ENCODE measurements at regions not wholly inside any gene's neighbourhood (a gene's known extent, or its start where the extent isn't known, plus 50 kb on each side); places are given as distances from the start of the nearest gene placed in this dataset.
A peak's percentile ranks its signal among the peaks of the same experiment; 100 is the strongest.

DNA sequence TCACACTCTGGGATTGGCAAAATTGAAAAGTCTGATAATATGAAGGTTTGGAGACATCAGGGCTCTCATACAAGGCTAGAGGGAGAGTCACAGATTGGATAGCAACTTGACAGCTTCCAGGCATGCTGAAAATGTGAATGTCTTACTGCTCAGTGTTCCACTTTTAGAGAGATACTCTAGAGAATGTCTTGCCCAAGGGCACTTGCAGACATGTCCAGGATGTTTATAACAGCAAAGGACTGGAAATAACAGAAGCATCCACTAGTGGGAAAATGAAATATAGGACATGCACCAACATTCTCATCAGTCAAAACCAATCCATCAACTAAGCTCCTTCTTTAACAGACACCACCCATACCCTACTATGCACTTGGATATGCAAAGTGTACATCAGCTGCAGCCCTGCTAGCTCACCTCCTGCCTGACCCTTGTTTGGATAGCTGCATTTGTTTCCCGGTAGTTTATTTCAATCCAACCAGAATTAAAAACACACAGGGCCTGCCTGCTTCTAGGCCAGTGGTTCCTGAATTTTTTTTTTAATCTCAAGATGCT, 101.6 kb upstream of the ARHGEF3 start:
- no peak for DNase-seq (ENCODE audit: low read depth)
- no peak overlapping the region for H3K4me3 ChIP-seq (ENCODE audit: low read depth, low read length)
- TF ChIP-seq, protein P1, sequence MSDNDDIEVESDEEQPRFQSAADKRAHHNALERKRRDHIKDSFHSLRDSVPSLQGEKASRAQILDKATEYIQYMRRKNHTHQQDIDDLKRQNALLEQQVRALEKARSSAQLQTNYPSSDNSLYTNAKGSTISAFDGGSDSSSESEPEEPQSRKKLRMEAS (IDR thresholded peaks at IDR 0.05; ENCODE audit: low read depth, low read length): no peak
- TF ChIP-seq MYC (IDR thresholded peaks at IDR 0.05; ENCODE audit: low read depth, low read length) (no peak), POLR2A (IDR thresholded peaks at IDR 0.05; ENCODE audit: extremely low read depth, insufficient read length) (no peak)
- TF ChIP-seq, protein P2, sequence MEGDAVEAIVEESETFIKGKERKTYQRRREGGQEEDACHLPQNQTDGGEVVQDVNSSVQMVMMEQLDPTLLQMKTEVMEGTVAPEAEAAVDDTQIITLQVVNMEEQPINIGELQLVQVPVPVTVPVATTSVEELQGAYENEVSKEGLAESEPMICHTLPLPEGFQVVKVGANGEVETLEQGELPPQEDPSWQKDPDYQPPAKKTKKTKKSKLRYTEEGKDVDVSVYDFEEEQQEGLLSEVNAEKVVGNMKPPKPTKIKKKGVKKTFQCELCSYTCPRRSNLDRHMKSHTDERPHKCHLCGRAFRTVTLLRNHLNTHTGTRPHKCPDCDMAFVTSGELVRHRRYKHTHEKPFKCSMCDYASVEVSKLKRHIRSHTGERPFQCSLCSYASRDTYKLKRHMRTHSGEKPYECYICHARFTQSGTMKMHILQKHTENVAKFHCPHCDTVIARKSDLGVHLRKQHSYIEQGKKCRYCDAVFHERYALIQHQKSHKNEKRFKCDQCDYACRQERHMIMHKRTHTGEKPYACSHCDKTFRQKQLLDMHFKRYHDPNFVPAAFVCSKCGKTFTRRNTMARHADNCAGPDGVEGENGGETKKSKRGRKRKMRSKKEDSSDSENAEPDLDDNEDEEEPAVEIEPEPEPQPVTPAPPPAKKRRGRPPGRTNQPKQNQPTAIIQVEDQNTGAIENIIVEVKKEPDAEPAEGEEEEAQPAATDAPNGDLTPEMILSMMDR (IDR thresholded peaks at IDR 0.05; ENCODE audit: low read depth, low read length): no peak

DNA sequence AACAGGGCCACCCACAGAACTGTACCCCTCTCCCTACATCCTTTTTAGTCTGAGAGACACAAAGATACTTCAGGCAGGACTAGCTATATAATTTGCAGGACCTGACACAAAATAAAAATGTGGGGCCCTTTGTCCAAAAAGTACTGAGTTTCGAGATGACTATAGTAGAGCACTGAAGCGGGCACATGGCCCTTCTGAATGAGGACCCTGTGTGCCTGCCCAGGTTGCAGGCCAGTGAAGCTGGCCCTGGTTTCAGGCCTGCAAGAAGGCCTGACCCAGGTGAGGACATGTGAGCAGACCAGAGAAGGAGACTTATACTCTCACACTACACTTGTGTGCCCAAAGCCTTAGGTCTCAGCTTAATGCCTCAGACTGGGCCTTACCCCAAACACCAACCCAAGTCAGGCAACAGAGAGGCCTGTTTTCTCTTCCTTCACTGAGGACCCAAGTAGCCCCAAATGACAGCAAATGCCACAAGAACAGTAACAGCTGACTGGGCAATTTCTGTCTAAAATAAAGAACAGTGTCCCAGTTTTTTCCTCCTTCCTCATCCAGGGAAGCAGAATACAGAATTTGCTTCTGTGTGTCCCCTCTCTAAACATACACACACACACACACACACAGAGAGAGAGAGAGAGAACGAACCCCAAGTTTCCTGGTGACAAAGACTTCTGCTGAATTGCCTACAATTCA, 100.9 kb upstream of the ARHGEF3 start:
- no peak for DNase-seq (ENCODE audit: low read depth)

DNA sequence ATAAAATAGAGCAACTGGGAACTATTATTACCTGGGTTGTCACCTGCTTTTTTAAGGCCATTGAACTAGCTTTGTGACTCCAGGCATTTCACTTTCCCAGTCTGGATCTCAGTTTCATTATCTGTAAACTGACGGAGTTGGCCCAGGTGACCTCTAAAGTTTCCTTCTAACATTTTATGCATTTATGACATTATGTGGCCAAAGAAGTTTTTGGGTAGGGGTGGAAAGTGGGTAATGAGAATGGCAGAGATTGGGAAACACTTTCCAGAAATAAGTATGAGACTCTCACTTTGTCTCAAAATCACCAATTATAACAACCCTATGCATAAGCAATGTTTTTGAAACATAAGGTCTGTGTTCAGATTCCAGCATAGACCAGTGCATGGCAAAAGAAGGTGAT, 99.1 kb upstream of the ARHGEF3 start:
- DNase-seq (ENCODE audit: low read depth): no peak

More for the DNA sequence above, 100.9 kb upstream of the ARHGEF3 start:
- no peak overlapping the region for H3K4me3 ChIP-seq (ENCODE audit: low read depth, low read length)
- no peak for TF ChIP-seq MYC (IDR thresholded peaks at IDR 0.05; ENCODE audit: low read depth, low read length)
- TF ChIP-seq, protein P1 (IDR thresholded peaks at IDR 0.05; ENCODE audit: low read depth, low read length): no peak

DNA sequence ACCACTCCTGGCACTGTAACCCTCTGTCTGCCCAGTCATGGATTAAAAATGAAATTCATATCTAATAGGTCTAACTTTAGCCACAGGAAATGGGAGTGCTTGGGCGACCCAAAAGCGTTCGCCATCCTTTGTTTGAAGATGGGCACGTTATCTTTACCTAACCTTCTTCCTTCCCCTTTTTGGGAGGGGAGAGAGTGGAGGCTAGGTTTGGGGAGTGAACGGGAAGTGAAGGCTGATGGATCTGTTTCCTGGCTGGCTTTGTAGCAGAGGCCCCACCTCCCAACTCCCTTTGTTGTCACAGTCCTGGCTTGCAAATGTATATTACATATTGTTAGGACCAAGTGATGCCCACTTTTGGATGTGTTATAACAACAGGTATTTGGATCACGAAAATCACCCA, 98.1 kb upstream of the ARHGEF3 start:
- H3K4me3 ChIP-seq (ENCODE audit: low read depth, low read length): no peak overlapping the region
- peak; percentile 81 for DNase-seq (ENCODE audit: low read depth)
- TF ChIP-seq, protein P2 (IDR thresholded peaks at IDR 0.05; ENCODE audit: low read depth, low read length): no peak

More for the DNA sequence above, 99.1 kb upstream of the ARHGEF3 start:
- TF ChIP-seq, protein P2 (IDR thresholded peaks at IDR 0.05; ENCODE audit: low read depth, low read length): no peak
- TF ChIP-seq, protein P1 (IDR thresholded peaks at IDR 0.05; ENCODE audit: low read depth, low read length): no peak
- no peak for TF ChIP-seq MYC (IDR thresholded peaks at IDR 0.05; ENCODE audit: low read depth, low read length)
- TF ChIP-seq POLR2A (IDR thresholded peaks at IDR 0.05; ENCODE audit: extremely low read depth, insufficient read length): no peak
- H3K4me3 ChIP-seq (ENCODE audit: low read depth, low read length): no peak overlapping the region

DNA sequence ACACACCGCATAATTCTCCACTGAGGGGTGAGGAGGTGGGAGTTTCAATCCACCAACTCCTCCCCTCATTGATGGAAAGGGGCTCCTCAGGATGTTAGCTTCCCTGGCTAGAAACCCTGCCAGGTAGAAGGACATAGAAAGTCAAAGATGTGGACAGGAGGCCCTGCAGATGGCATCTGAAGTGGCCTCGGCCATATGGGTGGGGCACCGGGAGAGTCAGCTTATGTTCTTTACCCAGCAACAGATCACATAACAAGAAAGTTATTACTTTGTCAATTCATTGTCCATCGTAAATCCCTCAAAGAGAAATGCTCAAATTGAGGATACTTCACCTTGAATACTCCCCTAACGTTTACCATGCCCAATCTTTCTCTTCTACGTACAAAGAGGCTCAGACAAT, 97.3 kb upstream of the ARHGEF3 start:
- no peak for TF ChIP-seq POLR2A (IDR thresholded peaks at IDR 0.05; ENCODE audit: extremely low read depth, insufficient read length)
- TF ChIP-seq, protein P1 (IDR thresholded peaks at IDR 0.05; ENCODE audit: low read depth, low read length): no peak
- TF ChIP-seq MYC (IDR thresholded peaks at IDR 0.05; ENCODE audit: low read depth, low read length): no peak
- DNase-seq (ENCODE audit: low read depth): no peak
- H3K4me3 ChIP-seq (ENCODE audit: low read depth, low read length): no peak overlapping the region

DNA sequence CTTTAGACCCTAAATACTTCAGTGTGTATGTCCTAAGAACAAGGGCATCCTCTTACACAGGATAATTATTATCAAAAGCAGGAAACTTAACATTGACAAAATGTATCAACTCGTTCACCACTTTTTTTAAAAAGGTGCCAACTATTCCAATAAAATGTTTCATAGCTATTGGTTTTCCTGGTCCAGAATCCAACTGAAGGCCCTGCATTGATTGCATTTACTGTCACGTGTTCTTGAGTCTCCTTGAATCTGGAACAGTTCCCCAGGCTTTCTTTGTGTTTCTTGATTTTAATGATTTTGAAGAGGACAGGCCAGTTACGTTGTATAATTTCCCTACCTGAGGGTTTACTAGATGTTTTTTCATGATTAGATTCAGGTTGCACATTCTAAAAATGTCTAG, 94.6 kb upstream of the ARHGEF3 start:
- no peak for DNase-seq (ENCODE audit: low read depth)
- H3K4me3 ChIP-seq (ENCODE audit: low read depth, low read length): no peak overlapping the region
- TF ChIP-seq POLR2A (IDR thresholded peaks at IDR 0.05; ENCODE audit: extremely low read depth, insufficient read length) (no peak), MYC (IDR thresholded peaks at IDR 0.05; ENCODE audit: low read depth, low read length) (no peak)
- TF ChIP-seq, protein P2 (IDR thresholded peaks at IDR 0.05; ENCODE audit: low read depth, low read length): no peak
- TF ChIP-seq, protein P1 (IDR thresholded peaks at IDR 0.05; ENCODE audit: low read depth, low read length): no peak

Measured in NB4 (cell line).